ENCODE measurements at regions not wholly inside any gene's neighbourhood (a gene's known extent, or its start where the extent isn't known, plus 50 kb on each side); places are given as distances from the start of the nearest gene placed in this dataset.

GRCh38 chr11:122271137-122271536 is 155.1 kb upstream of the BLID start:
- H2AFZ ChIP-seq (ENCODE audit: low read depth, low read length): no peak overlapping the region
- no peaks in the 10 kb centered on the region for H3K36me3 ChIP-seq (ENCODE audit: insufficient read depth, low read length)
- no peak for DNase-seq (ENCODE audit: low read depth)
- H3K9me3 ChIP-seq (ENCODE audit: insufficient read depth, low read depth, low read length): no peaks in the 10 kb centered on the region
- no peaks in the 10 kb centered on the region for H3K36me3 Mint-ChIP-seq (ENCODE audit: low read depth, unreplicated experiment)
- no peaks in the 10 kb centered on the region for H4K20me1 ChIP-seq (ENCODE audit: insufficient read depth, low read length)
- no peak for TF ChIP-seq CTCF (IDR thresholded peaks at IDR 0.05; ENCODE audit: insufficient read depth, low read depth, low read length)
- no peak for TF ChIP-seq EZH2 (IDR thresholded peaks at IDR 0.05; ENCODE audit: insufficient read depth, low read length)
- peaks cover 5% of the 10 kb centered on the region for H3K4me1 ChIP-seq (ENCODE audit: insufficient read depth, low read length)
- H3K4me2 ChIP-seq (ENCODE audit: low read length): no peak overlapping the region
- no peak overlapping the region for H3K4me3 ChIP-seq (ENCODE audit: insufficient read depth, low read depth, low read length)
- no peaks in the 10 kb centered on the region for H3K9me3 Mint-ChIP-seq (ENCODE audit: unreplicated experiment)
- H3K79me2 ChIP-seq (ENCODE audit: insufficient read depth, low read length): no peaks in the 10 kb centered on the region
- H3K9ac ChIP-seq (ENCODE audit: low read length): no peak overlapping the region
- H3K27me3 Mint-ChIP-seq (ENCODE audit: low read depth, unreplicated experiment): no peaks in the 10 kb centered on the region
- peaks cover 14% of the 10 kb centered on the region for H3K4me1 Mint-ChIP-seq (ENCODE audit: low read depth, unreplicated experiment)
- no peak overlapping the region for H3K27ac ChIP-seq (ENCODE audit: low read depth, low read length)
- H3K27ac Mint-ChIP-seq (ENCODE audit: unreplicated experiment): no peak overlapping the region
- peaks cover 9% of the 10 kb centered on the region for H3K27me3 ChIP-seq (ENCODE audit: insufficient read depth, low read length)
- H3K4me3 Mint-ChIP-seq (ENCODE audit: unreplicated experiment): no peak overlapping the region
- no peak for FAIRE-seq

GRCh38 chr11:122270535-122270934 is 154.5 kb upstream of the BLID start:
- peaks cover 9% of the 10 kb centered on the region for H3K27me3 ChIP-seq (ENCODE audit: insufficient read depth, low read length)
- H3K36me3 Mint-ChIP-seq (ENCODE audit: low read depth, unreplicated experiment): no peaks in the 10 kb centered on the region
- H3K27me3 Mint-ChIP-seq (ENCODE audit: low read depth, unreplicated experiment): no peaks in the 10 kb centered on the region
- FAIRE-seq (no peak), DNase-seq (ENCODE audit: low read depth) (no peak)
- H3K79me2 ChIP-seq (ENCODE audit: insufficient read depth, low read length): no peaks in the 10 kb centered on the region
- H3K9me3 ChIP-seq (ENCODE audit: insufficient read depth, low read depth, low read length): no peaks in the 10 kb centered on the region
- no peak overlapping the region for H3K9ac ChIP-seq (ENCODE audit: low read length)
- no peak overlapping the region for H2AFZ ChIP-seq (ENCODE audit: low read depth, low read length)
- H3K9me3 Mint-ChIP-seq (ENCODE audit: unreplicated experiment): no peaks in the 10 kb centered on the region
- H3K27ac Mint-ChIP-seq (ENCODE audit: unreplicated experiment): no peak overlapping the region
- H3K4me1 Mint-ChIP-seq (ENCODE audit: low read depth, unreplicated experiment): peaks cover 14% of the 10 kb centered on the region
- H3K27ac ChIP-seq (ENCODE audit: low read depth, low read length): no peak overlapping the region
- H4K20me1 ChIP-seq (ENCODE audit: insufficient read depth, low read length): no peaks in the 10 kb centered on the region
- no peaks in the 10 kb centered on the region for H3K36me3 ChIP-seq (ENCODE audit: insufficient read depth, low read length)
- H3K4me3 Mint-ChIP-seq (ENCODE audit: unreplicated experiment): no peak overlapping the region
- peaks cover 5% of the 10 kb centered on the region for H3K4me1 ChIP-seq (ENCODE audit: insufficient read depth, low read length)
- H3K4me3 ChIP-seq (ENCODE audit: insufficient read depth, low read depth, low read length): no peak overlapping the region
- TF ChIP-seq EZH2 (IDR thresholded peaks at IDR 0.05; ENCODE audit: insufficient read depth, low read length) (no peak), CTCF (IDR thresholded peaks at IDR 0.05; ENCODE audit: insufficient read depth, low read depth, low read length) (no peak)
- no peak overlapping the region for H3K4me2 ChIP-seq (ENCODE audit: low read length)

- no peak overlapping the region for H3K27ac ChIP-seq (ENCODE audit: low read depth, low read length)
- TF ChIP-seq EZH2 (IDR thresholded peaks at IDR 0.05; ENCODE audit: insufficient read depth, low read length): no peak
- TF ChIP-seq CTCF (IDR thresholded peaks at IDR 0.05; ENCODE audit: insufficient read depth, low read depth, low read length): no peak
- H3K27me3 Mint-ChIP-seq (ENCODE audit: low read depth, unreplicated experiment): no peaks in the 10 kb centered on the region
- no peak overlapping the region for H3K4me3 ChIP-seq (ENCODE audit: insufficient read depth, low read depth, low read length)
- H3K4me1 ChIP-seq (ENCODE audit: insufficient read depth, low read length): peaks cover 5% of the 10 kb centered on the region
- peaks cover 9% of the 10 kb centered on the region for H3K27me3 ChIP-seq (ENCODE audit: insufficient read depth, low read length)
- no peak for DNase-seq (ENCODE audit: low read depth)
- no peaks in the 10 kb centered on the region for H3K36me3 ChIP-seq (ENCODE audit: insufficient read depth, low read length)
- no peak for FAIRE-seq
- H3K9ac ChIP-seq (ENCODE audit: low read length): no peak overlapping the region
- no peak overlapping the region for H3K4me2 ChIP-seq (ENCODE audit: low read length)
- H3K4me1 Mint-ChIP-seq (ENCODE audit: low read depth, unreplicated experiment): peaks cover 14% of the 10 kb centered on the region
- H3K79me2 ChIP-seq (ENCODE audit: insufficient read depth, low read length): no peaks in the 10 kb centered on the region
- no peaks in the 10 kb centered on the region for H4K20me1 ChIP-seq (ENCODE audit: insufficient read depth, low read length)
- no peak overlapping the region for H3K27ac Mint-ChIP-seq (ENCODE audit: unreplicated experiment)
- no peak overlapping the region for H2AFZ ChIP-seq (ENCODE audit: low read depth, low read length)
- no peaks in the 10 kb centered on the region for H3K9me3 ChIP-seq (ENCODE audit: insufficient read depth, low read depth, low read length)
- H3K36me3 Mint-ChIP-seq (ENCODE audit: low read depth, unreplicated experiment): no peaks in the 10 kb centered on the region
- no peak overlapping the region for H3K4me3 Mint-ChIP-seq (ENCODE audit: unreplicated experiment)
- H3K9me3 Mint-ChIP-seq (ENCODE audit: unreplicated experiment): no peaks in the 10 kb centered on the region
Observed at GRCh38 chr11:122269824-122270223, 153.8 kb upstream of the BLID start.

All from astrocyte (in vitro differentiated cells and primary cell).